ENCODE measurements at regions not wholly inside any gene's neighbourhood (a gene's known extent, or its start where the extent isn't known, plus 50 kb on each side); places are given as distances from the start of the nearest gene placed in this dataset.

DNA sequence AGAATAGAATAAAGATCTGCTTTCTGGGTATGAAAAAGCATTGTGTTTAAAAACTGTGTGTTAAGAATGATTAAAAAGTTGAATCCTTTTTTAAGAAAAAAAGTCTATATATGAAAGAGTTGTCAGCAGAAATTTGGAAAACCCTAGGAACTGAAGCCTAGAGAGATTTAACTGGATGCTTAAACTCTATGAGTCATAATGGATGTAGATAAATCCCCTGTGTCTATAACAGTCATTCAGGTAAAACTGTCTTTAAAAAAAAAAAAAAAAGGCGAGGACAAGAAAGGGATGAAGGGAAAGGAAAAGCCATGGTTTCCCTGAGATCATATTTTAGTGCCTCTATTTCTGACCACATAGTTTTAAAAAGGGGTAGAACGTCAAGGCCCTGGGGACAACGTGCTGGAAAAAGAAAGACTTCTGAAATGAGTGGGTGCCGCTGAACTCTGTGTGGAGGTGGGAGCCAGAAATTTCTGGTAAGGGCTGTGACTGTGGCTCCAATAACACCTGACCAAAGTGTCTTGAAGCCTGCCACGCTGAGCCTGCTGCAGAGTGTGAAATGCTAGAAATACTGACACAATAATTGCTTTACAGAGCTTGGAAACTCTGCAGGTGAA is 302.6 kb upstream of the ARID1B start:
- H3K27me3 ChIP-seq = no peaks in the 10 kb centered on the region
- H3K36me3 ChIP-seq = no peaks in the 10 kb centered on the region
- no peaks in the 10 kb centered on the region for H3K9me3 ChIP-seq
- intact Hi-C loops (cut with DNase I; ENCODE audit: low total_unique reads) = no loop called here
- H3K27ac ChIP-seq = no peak overlapping the region
- H3K4me1 ChIP-seq = no peaks in the 10 kb centered on the region
- in situ Hi-C loops (cut with MboI; ENCODE audit: low pct_ligation_motif_present in 1 of 4, low pct_unique_long_range_greater_than_20kb in 1 of 4, low sequenced_read_pairs in 3 of 4) = no loop called here
- DNase-seq = no peak
- H3K4me3 ChIP-seq = no peak overlapping the region
- no peak for TF ChIP-seq EP300 (IDR thresholded peaks at IDR 0.05; ENCODE audit: low read depth)
- no peak for TF ChIP-seq POLR2AphosphoS5 (IDR thresholded peaks at IDR 0.05)
- TF ChIP-seq POLR2A (IDR thresholded peaks at IDR 0.05) = no peak
- TF ChIP-seq, protein P1, sequence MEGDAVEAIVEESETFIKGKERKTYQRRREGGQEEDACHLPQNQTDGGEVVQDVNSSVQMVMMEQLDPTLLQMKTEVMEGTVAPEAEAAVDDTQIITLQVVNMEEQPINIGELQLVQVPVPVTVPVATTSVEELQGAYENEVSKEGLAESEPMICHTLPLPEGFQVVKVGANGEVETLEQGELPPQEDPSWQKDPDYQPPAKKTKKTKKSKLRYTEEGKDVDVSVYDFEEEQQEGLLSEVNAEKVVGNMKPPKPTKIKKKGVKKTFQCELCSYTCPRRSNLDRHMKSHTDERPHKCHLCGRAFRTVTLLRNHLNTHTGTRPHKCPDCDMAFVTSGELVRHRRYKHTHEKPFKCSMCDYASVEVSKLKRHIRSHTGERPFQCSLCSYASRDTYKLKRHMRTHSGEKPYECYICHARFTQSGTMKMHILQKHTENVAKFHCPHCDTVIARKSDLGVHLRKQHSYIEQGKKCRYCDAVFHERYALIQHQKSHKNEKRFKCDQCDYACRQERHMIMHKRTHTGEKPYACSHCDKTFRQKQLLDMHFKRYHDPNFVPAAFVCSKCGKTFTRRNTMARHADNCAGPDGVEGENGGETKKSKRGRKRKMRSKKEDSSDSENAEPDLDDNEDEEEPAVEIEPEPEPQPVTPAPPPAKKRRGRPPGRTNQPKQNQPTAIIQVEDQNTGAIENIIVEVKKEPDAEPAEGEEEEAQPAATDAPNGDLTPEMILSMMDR (IDR thresholded peaks at IDR 0.05) = no peak
- 56 to 67% methylated on average over 4 to 5 of the region's 5 CpGs for WGBS, 2 donors (ENCODE audit: low coverage in 1 of 2)

DNA sequence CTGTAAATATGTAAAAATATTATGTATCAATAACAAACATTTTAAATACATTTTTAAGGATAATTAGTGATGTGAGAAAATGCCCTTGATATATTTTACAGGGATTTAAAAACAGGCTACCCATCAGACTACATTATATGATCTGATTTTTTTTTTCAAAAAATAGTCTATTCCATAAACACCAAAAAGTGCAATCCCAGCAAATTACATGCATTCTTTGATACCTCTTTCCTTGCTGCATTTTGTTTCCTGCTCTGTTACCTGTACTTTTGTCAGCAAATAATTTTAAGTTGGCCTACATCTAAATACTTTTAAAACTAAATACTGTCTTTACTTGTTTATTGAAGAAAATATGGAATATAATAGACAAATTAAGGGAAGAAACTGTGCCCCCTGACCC is 306.2 kb upstream of the ARID1B start:
- Histone ChIP-seq H3K27ac (no peak overlapping the region), H3K4me3 (no peak overlapping the region), H3K9me3 (no peaks in the 10 kb centered on the region), H3K4me1 (no peaks in the 10 kb centered on the region), H3K27me3 (no peaks in the 10 kb centered on the region), H3K36me3 (no peaks in the 10 kb centered on the region)
- intact Hi-C loops (cut with DNase I; ENCODE audit: low total_unique reads) = no loop called here
- in situ Hi-C loops (cut with MboI; ENCODE audit: low pct_ligation_motif_present in 1 of 4, low pct_unique_long_range_greater_than_20kb in 1 of 4, low sequenced_read_pairs in 3 of 4) = no loop called here
- DNase-seq = no peak
- TF ChIP-seq, protein P1 (IDR thresholded peaks at IDR 0.05) = no peak
- no peak for TF ChIP-seq EP300 (IDR thresholded peaks at IDR 0.05; ENCODE audit: low read depth)
- TF ChIP-seq POLR2A (IDR thresholded peaks at IDR 0.05) = no peak
- TF ChIP-seq POLR2AphosphoS5 (IDR thresholded peaks at IDR 0.05) = no peak

DNA sequence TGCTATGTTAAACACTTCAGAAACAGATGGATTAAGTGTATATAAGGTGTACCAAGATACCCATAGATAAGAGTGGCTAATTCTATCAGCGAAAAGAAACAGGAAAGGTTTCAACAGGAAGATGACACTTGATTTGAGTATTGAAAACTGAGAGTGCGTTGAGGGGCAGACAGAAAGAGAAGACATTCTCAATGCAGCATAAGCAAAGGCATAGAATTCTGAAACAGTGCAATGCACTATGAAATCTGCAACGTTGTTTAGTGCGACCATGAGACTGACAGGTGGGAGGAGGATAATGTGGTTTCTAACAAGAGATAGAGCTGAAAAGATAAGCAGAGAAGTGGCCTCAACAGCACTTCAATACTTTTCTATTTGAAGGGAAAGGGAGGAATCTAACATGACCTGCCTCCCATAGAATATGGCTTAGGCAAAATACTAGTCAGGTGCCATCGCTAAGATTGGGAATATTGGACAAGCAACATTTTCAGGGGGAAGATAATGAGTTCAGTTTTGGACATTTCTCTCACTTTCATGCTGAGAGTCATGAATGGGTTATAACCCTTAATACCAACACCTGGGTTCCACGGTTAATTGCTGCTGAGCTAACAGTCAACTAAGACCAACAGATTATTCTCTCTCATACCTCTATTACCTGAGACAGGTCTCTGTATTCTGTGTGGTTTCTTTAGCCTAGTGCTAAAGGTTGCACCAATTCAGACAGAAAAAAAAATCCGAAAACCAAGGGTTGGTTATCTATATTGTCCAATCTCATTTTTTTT is 312.9 kb upstream of the ARID1B start:
- H3K9me3 ChIP-seq = no peaks in the 10 kb centered on the region
- no peak overlapping the region for H3K4me3 ChIP-seq
- no peak for TF ChIP-seq POLR2A (IDR thresholded peaks at IDR 0.05)
- TF ChIP-seq POLR2AphosphoS5 (IDR thresholded peaks at IDR 0.05) = no peak
- no peak for TF ChIP-seq EP300 (IDR thresholded peaks at IDR 0.05; ENCODE audit: low read depth)
- TF ChIP-seq, protein P1 (IDR thresholded peaks at IDR 0.05) = no peak
- in situ Hi-C loops (cut with MboI; ENCODE audit: low pct_ligation_motif_present in 1 of 4, low pct_unique_long_range_greater_than_20kb in 1 of 4, low sequenced_read_pairs in 3 of 4) (no loop called here), intact Hi-C loops (cut with DNase I; ENCODE audit: low total_unique reads) (no loop called here)
- no peak for DNase-seq
- H3K27ac ChIP-seq = no peak overlapping the region
- no peaks in the 10 kb centered on the region for H3K4me1 ChIP-seq
- H3K36me3 ChIP-seq = no peaks in the 10 kb centered on the region
- WGBS, 2 donors (ENCODE audit: low coverage in 1 of 2) = 71 to 77% methylated on average over 7 of the region's 7 CpGs
- H3K27me3 ChIP-seq = no peaks in the 10 kb centered on the region

DNA sequence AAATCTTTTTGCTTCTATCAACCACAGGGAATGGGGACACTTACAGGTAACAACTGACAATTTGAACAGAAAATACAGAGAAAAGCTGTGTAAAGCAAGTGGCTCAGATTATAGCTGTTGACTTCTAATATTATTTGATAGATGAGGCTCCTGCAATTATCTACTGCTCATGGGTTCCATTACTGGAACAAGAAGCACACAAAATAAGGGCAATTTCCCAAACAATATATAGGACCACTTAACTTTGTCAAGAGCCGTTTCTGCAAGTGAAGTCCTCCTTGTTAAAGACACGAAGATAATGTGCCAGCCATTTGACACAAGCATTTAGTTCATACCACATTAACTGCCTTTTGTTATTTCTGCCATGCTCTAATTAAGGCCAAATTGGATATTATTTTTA is 315.5 kb upstream of the ARID1B start:
- no peaks in the 10 kb centered on the region for H3K27me3 ChIP-seq
- intact Hi-C loops (cut with DNase I; ENCODE audit: low total_unique reads) (no loop called here), in situ Hi-C loops (cut with MboI; ENCODE audit: low pct_ligation_motif_present in 1 of 4, low pct_unique_long_range_greater_than_20kb in 1 of 4, low sequenced_read_pairs in 3 of 4) (no loop called here)
- no peak for TF ChIP-seq POLR2A (IDR thresholded peaks at IDR 0.05)
- no peak for TF ChIP-seq EP300 (IDR thresholded peaks at IDR 0.05; ENCODE audit: low read depth)
- TF ChIP-seq, protein P1 (IDR thresholded peaks at IDR 0.05) = no peak
- TF ChIP-seq POLR2AphosphoS5 (IDR thresholded peaks at IDR 0.05) = no peak
- WGBS, 2 donors (ENCODE audit: low coverage in 1 of 2) = 79 to 80% methylated on average over 2 of the region's 2 CpGs
- no peak overlapping the region for H3K4me3 ChIP-seq
- no peaks in the 10 kb centered on the region for H3K4me1 ChIP-seq
- no peak overlapping the region for H3K27ac ChIP-seq
- no peak for DNase-seq
- no peaks in the 10 kb centered on the region for H3K36me3 ChIP-seq
- H3K9me3 ChIP-seq = no peaks in the 10 kb centered on the region
